Spleen (tissue), 7 donors: ENCODE measurements at regions not wholly inside any gene's neighbourhood (a gene's known extent, or its start where the extent isn't known, plus 50 kb on each side); places are given as distances from the start of the nearest gene placed in this dataset.

Source experiments
- POLR2A ChIP-seq, 3 donors: fragments of 450-650 bp; IDR thresholded peaks; one replicate each; pipeline ENCODE4 v1.5.1; 2017; ENCODE audit warnings: antibody characterized with exemption in 3 of 3, mild to moderate bottlenecking in 1 of 3
- TF ChIP-seq, protein P1 (sequence below), 11 experiments: fragments of 200-600 bp in 7 of 11; fragments of 450-650 bp in 4 of 11; sonication (generic) in 4 of 11; IDR thresholded peaks in 8 of 11; conservative IDR thresholded peaks in 3 of 11; 1 replicate in 7 of 11; 2 replicates in 4 of 11; pipeline versions ENCODE4 v1.4.0 to v1.8.0; 2016 to 2021; ENCODE audit warnings: antibody characterized with exemption in 11 of 11, inconsistent platforms in 4 of 11, mild to moderate bottlenecking in 1 of 11
- donor health status: DM: no; HTN: no; CAD: no; lungs with moderate emphysema.
- donor health status: DM: no; HTN: no; CAD: no.
- donor health status: DM: no; HTN: no; CAD: no.

DNA sequence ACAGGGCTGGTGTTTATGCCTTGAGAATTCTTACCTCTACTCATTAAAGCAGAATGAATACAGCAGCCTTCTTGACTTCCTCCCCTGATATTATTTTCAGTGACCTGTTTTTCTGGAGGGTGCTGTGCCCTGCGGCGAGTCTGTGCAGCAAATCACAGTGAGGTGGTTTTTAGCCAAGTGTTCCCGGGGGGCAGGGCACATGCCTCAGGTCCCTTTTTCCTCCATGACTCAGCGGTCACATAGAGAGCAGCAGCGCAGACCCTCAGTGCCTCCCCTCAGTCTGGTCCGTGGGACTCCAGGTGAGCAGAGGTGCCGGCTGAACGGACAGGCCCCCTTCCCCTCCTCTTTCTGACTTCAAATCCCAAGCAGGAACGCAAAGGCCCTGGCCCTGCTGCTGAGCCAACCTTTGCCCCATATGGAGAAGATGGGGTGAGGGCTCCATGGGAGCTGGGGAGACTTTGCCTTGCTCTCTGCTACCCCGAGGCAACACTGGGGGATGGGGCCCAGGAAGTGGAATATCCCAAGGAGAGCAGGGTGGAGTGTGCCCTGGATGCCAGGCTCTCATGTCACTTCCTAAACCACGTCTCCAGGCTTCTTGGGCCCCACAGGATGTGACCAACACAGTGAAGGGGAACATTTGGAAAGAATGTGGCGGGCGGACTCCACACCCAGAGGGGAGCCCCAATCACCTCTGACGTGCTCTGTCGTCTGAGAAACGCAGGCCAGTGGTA, 90.0 kb downstream of the DHRS2 start:
- TF ChIP-seq POLR2A (IDR thresholded peaks at IDR 0.05) = no peak
- TF ChIP-seq, protein P1, sequence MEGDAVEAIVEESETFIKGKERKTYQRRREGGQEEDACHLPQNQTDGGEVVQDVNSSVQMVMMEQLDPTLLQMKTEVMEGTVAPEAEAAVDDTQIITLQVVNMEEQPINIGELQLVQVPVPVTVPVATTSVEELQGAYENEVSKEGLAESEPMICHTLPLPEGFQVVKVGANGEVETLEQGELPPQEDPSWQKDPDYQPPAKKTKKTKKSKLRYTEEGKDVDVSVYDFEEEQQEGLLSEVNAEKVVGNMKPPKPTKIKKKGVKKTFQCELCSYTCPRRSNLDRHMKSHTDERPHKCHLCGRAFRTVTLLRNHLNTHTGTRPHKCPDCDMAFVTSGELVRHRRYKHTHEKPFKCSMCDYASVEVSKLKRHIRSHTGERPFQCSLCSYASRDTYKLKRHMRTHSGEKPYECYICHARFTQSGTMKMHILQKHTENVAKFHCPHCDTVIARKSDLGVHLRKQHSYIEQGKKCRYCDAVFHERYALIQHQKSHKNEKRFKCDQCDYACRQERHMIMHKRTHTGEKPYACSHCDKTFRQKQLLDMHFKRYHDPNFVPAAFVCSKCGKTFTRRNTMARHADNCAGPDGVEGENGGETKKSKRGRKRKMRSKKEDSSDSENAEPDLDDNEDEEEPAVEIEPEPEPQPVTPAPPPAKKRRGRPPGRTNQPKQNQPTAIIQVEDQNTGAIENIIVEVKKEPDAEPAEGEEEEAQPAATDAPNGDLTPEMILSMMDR (IDR thresholded peaks at IDR 0.05 in 8 of 11, conservative IDR thresholded peaks at IDR 0.05 in 3 of 11) = no peak
